ENCODE measurements at regions not wholly inside any gene's neighbourhood (a gene's known extent, or its start where the extent isn't known, plus 50 kb on each side); places are given as distances from the start of the nearest gene placed in this dataset.

DNA sequence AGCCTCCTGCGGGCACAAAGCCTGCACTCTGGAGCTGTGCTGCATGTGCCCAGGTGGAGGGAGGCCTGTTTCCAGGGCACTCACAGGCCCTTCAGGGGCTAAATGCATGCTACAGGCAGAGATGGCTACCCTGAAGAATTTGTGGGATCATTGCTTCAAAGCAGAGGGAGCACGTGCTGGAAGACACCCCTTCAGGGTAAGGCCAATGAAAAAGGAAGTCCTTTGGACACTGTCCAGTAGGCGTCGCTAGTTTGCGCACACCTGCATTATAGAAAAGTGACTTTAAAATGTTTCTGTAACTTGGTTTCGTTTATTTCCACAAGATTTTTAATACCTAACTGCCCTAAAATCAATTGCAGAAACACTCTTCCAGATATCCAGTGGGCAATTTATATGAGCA is 325.3 kb downstream of the ZNF516 start:
- no peak overlapping the region for H3K27ac ChIP-seq
- H3K9ac ChIP-seq, result no peak overlapping the region
- no peak overlapping the region for H3K4me2 ChIP-seq (ENCODE audit: low read length)
- H3K27me3 ChIP-seq (ENCODE audit: control insufficient read depth, insufficient read depth, low read length), result no peaks in the 10 kb centered on the region
- no peak overlapping the region for H3K4me3 ChIP-seq (ENCODE audit: low read depth, low read length)
- H2AFZ ChIP-seq, result no peak overlapping the region
- H3K9me3 ChIP-seq (ENCODE audit: control insufficient read depth, low read length), result no peaks in the 10 kb centered on the region
- H3K36me3 ChIP-seq (ENCODE audit: control insufficient read depth, insufficient read depth, low read length), result no peaks in the 10 kb centered on the region
- H3K4me1 ChIP-seq, result no peaks in the 10 kb centered on the region
- TF ChIP-seq, protein P1, sequence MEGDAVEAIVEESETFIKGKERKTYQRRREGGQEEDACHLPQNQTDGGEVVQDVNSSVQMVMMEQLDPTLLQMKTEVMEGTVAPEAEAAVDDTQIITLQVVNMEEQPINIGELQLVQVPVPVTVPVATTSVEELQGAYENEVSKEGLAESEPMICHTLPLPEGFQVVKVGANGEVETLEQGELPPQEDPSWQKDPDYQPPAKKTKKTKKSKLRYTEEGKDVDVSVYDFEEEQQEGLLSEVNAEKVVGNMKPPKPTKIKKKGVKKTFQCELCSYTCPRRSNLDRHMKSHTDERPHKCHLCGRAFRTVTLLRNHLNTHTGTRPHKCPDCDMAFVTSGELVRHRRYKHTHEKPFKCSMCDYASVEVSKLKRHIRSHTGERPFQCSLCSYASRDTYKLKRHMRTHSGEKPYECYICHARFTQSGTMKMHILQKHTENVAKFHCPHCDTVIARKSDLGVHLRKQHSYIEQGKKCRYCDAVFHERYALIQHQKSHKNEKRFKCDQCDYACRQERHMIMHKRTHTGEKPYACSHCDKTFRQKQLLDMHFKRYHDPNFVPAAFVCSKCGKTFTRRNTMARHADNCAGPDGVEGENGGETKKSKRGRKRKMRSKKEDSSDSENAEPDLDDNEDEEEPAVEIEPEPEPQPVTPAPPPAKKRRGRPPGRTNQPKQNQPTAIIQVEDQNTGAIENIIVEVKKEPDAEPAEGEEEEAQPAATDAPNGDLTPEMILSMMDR (IDR thresholded peaks at IDR 0.05), result no peak
- H3K79me2 ChIP-seq, result no peaks in the 10 kb centered on the region

DNA sequence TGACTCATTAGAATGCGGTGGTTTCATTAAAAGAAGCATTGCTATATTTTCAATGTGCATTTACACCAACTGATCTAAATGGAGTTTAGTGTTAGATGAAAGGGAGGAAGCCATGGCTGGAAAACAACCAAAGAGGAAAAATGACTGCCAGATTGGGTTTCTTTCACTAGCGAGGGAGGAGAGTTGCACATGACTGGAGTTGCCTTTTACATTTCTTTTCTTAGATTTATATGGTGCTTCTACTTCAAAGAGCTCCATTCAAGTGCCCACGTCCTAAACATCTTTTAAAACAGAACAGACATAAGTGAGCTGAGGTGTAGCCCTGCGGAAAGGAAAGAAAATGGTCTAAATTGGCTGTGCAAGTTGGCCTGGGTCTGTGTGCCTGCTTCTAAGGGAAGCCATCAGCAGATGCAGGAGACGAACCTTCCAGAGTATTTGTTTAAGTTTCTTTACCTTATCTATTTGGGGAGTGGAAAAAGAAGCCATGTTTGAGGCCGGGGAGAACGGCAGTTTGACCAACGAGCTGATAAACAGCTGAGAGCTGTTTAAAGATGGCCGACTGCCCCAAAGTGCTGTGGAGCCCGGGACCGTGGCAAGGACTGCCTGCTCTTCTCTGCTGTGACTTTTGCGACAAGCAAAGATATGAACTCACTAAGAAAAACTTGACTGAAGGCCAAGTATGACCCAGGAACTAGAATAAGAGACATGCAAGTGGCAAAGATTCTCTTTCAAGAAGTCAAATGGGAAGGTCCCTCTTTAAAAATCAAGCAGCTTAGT is 327.0 kb downstream of the ZNF516 start:
- TF ChIP-seq, protein P1 (IDR thresholded peaks at IDR 0.05), result no peak
- no peak overlapping the region for H3K4me2 ChIP-seq (ENCODE audit: low read length)
- H3K9me3 ChIP-seq (ENCODE audit: control insufficient read depth, low read length), result no peaks in the 10 kb centered on the region
- H3K27me3 ChIP-seq (ENCODE audit: control insufficient read depth, insufficient read depth, low read length), result no peaks in the 10 kb centered on the region
- H3K9ac ChIP-seq, result no peak overlapping the region
- no peak overlapping the region for H3K27ac ChIP-seq
- H3K4me1 ChIP-seq, result no peaks in the 10 kb centered on the region
- no peaks in the 10 kb centered on the region for H3K36me3 ChIP-seq (ENCODE audit: control insufficient read depth, insufficient read depth, low read length)
- H2AFZ ChIP-seq, result no peak overlapping the region
- no peaks in the 10 kb centered on the region for H3K79me2 ChIP-seq
- H3K4me3 ChIP-seq (ENCODE audit: low read depth, low read length), result no peak overlapping the region

DNA sequence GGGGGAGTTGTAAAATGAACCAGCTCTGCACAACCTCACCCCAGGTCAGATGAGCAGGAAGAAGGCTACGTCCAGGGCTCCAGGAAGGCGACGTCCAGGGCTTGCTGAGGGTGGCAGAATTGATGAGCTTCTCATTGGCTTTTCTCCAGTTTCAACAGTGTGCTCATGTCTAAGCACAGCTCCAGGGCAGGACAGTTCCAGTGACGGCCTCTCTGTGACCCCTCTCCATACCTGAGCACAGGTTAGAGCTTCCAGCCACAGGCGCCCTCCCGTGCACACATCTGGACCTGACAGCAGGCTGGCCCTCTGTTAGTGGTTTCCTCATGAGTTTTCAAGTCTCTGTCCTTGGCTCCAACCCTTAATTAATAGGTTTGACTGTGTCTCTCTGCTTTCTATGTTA is 327.6 kb downstream of the ZNF516 start:
- no peak overlapping the region for H2AFZ ChIP-seq
- no peaks in the 10 kb centered on the region for H3K9me3 ChIP-seq (ENCODE audit: control insufficient read depth, low read length)
- no peak overlapping the region for H3K4me2 ChIP-seq (ENCODE audit: low read length)
- H3K4me1 ChIP-seq, result no peaks in the 10 kb centered on the region
- H3K79me2 ChIP-seq, result no peaks in the 10 kb centered on the region
- H3K27ac ChIP-seq, result no peak overlapping the region
- no peak overlapping the region for H3K9ac ChIP-seq
- no peaks in the 10 kb centered on the region for H3K36me3 ChIP-seq (ENCODE audit: control insufficient read depth, insufficient read depth, low read length)
- TF ChIP-seq, protein P1 (IDR thresholded peaks at IDR 0.05), result no peak
- H3K4me3 ChIP-seq (ENCODE audit: low read depth, low read length), result no peak overlapping the region
- H3K27me3 ChIP-seq (ENCODE audit: control insufficient read depth, insufficient read depth, low read length), result no peaks in the 10 kb centered on the region

DNA sequence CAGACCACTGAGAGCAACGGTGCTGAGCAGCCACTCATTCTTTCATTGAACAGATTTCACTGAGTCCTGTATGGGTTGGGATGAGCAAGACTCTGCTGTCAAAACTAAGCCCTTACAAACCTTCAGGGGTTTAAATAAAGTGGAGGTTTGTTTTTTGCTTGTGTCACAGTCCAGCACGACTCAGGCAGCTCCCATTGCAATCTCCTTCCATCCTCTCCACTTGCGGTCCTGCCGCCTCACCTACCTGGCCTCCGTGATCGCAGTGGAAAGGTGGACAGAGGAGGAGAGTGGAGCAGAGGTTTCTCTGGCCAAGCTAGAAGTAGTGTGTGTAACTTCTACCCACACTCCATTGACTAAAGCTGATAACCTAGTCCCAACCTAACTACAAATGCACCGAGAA is 332.2 kb downstream of the ZNF516 start:
- H3K79me2 ChIP-seq, result no peaks in the 10 kb centered on the region
- H3K27me3 ChIP-seq (ENCODE audit: control insufficient read depth, insufficient read depth, low read length), result no peaks in the 10 kb centered on the region
- H3K4me1 ChIP-seq, result no peaks in the 10 kb centered on the region
- no peaks in the 10 kb centered on the region for H3K36me3 ChIP-seq (ENCODE audit: control insufficient read depth, insufficient read depth, low read length)
- no peak overlapping the region for H3K27ac ChIP-seq
- no peak overlapping the region for H3K9ac ChIP-seq
- TF ChIP-seq, protein P1 (IDR thresholded peaks at IDR 0.05), result no peak
- no peaks in the 10 kb centered on the region for H3K9me3 ChIP-seq (ENCODE audit: control insufficient read depth, low read length)
- no peak overlapping the region for H3K4me3 ChIP-seq (ENCODE audit: low read depth, low read length)
- H3K4me2 ChIP-seq (ENCODE audit: low read length), result no peak overlapping the region
- no peak overlapping the region for H2AFZ ChIP-seq

DNA sequence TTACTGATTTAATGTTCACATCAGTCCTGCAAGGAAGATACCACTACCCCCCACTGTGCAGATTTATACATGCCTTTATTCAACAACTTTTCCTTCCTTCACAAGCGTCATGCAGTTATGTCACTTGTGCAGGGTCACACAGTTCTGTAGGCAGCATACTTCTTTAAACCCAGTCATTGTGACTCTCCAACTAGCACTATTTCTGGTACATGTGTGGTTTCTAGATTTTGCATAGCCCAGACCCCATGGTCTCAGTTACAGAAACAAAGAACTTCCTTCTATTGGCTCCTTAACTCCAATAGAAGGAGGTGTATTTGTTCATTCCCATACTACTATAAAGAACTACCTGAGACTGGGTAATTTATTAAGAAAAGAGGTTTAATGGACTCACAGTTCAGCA is 333.1 kb downstream of the ZNF516 start:
- H3K27ac ChIP-seq, result no peak overlapping the region
- no peak overlapping the region for H3K4me2 ChIP-seq (ENCODE audit: low read length)
- H3K27me3 ChIP-seq (ENCODE audit: control insufficient read depth, insufficient read depth, low read length), result no peaks in the 10 kb centered on the region
- no peaks in the 10 kb centered on the region for H3K9me3 ChIP-seq (ENCODE audit: control insufficient read depth, low read length)
- TF ChIP-seq, protein P1 (IDR thresholded peaks at IDR 0.05), result no peak
- no peaks in the 10 kb centered on the region for H3K79me2 ChIP-seq
- no peak overlapping the region for H2AFZ ChIP-seq
- no peak overlapping the region for H3K9ac ChIP-seq
- no peaks in the 10 kb centered on the region for H3K36me3 ChIP-seq (ENCODE audit: control insufficient read depth, insufficient read depth, low read length)
- H3K4me3 ChIP-seq (ENCODE audit: low read depth, low read length), result no peak overlapping the region
- H3K4me1 ChIP-seq, result no peaks in the 10 kb centered on the region
